Nucleus accumbens (tissue), 56 donors: ENCODE measurements at regions not wholly inside any gene's neighbourhood (a gene's known extent, or its start where the extent isn't known, plus 50 kb on each side); places are given as distances from the start of the nearest gene placed in this dataset.
"Not testable (repeated sequence)": the region's sequence is repeated elsewhere in the genome, so short reads cannot be mapped to it uniquely, and the experiment has no call there.

Source experiments
- DNase-seq, 56 donors: peaks; one replicate each; lab custom pipeline; 2025; lab: John Stamatoyannopoulos, UW

- DNase-seq, result no peak
Measured at GRCh38 chr6:141884850-141885249, 247.9 kb upstream of the GJE1 start.

GRCh38 chr6:141878686-141879085 lies 254.0 kb upstream of the GJE1 start:
- DNase-seq, result no peak

GRCh38 chr6:141877275-141877983 lies 255.3 kb upstream of the GJE1 start:
- DNase-seq, result no peak

DNA sequence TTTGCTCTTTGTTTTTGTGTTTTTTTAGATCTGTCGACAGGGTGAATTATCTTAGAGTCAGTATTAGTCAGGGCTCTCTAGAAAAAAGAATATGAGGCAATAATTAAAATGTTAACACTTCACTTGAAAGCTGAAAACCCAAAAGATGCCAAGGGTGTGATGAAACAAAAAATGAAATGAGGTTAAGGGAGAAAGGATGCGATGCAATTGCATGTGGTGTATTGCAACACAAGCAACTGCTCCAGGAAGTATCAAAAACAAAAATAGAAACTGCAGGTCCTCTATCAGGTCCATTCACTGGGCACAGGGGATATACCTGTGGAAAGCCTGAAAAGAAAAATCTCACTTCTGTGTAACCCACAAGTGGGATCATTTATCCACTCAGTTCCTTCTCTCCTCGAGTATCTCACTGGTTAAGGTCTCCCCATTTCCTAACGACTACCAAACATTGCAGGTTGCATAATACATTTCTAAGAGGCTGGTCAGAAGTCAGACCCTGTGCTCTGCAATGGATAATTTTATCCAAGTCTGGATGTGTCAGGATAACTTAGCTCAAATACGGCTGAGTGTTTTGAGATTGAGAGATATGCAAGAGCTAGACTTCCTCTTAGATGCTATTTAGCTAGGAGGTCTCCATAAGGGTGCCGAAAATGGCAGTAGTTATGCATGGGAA lies 257.7 kb upstream of the GJE1 start:
- no peak for DNase-seq

DNA sequence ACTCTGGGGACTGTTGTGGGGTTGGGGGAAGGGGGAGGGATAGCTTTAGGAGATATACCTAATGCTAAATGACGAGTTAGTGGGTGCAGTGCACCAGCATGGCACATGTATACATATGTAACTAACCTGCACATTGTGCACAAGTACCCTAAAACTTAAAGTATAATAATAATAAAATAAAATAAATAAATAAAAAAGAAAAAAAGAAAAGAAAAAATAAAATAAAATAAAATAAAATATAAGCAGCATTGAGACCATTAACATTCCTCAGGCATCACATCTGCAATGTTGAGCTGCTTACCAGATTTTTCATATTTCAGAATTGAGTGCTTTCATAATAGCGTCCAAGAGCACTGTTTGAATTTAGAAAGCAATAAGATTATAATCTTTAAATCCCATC lies 263.2 kb upstream of the GJE1 start:
- not testable (repeated sequence) for DNase-seq

- no peak for DNase-seq
Measured at GRCh38 chr6:141867767-141868166, 265.0 kb upstream of the GJE1 start.

GRCh38 chr6:141866731-141867497 lies 265.8 kb upstream of the GJE1 start:
- no peak for DNase-seq

- no peak for DNase-seq
Measured at GRCh38 chr6:141851063-141851462, 281.7 kb upstream of the GJE1 start.

GRCh38 chr6:141848029-141848890 lies 284.5 kb upstream of the GJE1 start:
- DNase-seq, result no peak

- no peak for DNase-seq
Measured at GRCh38 chr6:141846639-141847038, 286.1 kb upstream of the GJE1 start.

- DNase-seq, result no peak
Measured at GRCh38 chr6:141843178-141843834, 289.4 kb upstream of the GJE1 start.

GRCh38 chr6:141833001-141833655 lies 299.6 kb upstream of the GJE1 start:
- no peak for DNase-seq

DNA sequence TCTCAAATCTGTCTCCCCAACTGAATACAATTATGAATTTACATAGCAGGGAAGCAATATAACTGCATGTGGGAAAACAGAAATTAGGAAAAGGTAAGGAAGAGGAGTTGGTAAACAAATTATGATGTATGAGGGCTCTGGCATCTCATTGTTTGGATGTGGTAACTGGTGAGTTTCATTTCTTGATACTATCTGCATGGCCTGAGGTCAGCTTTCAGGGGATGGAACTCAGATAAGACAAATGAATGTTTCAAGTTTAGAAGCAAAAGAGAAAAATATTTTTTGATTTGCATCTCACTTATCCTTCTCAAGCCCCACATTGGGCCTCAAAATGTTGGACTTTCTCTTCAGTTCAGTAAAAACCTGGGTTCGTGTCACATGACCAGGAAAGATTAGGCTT lies 302.2 kb upstream of the GJE1 start:
- no peak for DNase-seq

- no peak for DNase-seq
Measured at GRCh38 chr6:141829566-141830360, 303.0 kb upstream of the GJE1 start.

GRCh38 chr6:141824350-141824749 lies 308.4 kb upstream of the GJE1 start:
- DNase-seq, result no peak

GRCh38 chr6:141815039-141815438 lies 317.7 kb upstream of the GJE1 start:
- not testable (repeated sequence) for DNase-seq

DNA sequence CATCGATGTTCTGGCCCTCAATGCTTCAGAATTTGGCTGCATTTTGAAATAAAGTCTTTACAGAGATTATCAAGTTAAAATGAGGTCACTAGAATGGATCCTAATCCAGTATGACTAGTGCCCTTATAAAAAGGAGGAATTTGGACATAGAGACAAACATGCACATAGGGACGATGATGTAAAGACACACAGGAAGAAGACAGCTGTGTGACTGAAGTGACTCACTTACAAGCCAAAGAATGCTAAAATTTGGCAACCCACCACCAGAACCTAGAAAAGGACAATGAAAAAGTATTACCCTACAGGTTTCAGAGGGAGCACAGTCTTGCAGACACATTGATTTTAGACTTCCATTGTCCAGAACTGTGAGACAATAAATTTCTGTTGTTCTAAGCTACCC lies 322.8 kb upstream of the GJE1 start:
- no peak for DNase-seq

DNA sequence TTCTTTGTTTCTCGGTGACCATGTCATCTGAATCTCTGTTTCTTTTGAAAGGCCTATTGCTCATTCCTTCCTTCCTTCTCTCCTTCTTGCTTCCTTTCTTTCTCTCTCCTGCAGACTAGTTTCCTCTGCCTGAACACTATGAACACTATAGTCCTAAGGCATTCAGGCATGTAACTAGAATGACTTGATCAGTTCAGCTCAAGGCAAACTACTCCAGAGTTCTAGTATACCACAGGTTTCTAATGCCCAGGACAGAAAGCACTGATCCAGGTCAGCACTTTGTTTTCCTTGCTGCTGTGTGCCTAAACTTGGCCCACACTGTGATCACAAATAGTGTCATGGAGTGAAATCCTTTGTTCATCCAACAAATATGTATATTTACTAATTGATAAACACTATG lies 324.1 kb upstream of the GJE1 start:
- DNase-seq, result no peak

DNA sequence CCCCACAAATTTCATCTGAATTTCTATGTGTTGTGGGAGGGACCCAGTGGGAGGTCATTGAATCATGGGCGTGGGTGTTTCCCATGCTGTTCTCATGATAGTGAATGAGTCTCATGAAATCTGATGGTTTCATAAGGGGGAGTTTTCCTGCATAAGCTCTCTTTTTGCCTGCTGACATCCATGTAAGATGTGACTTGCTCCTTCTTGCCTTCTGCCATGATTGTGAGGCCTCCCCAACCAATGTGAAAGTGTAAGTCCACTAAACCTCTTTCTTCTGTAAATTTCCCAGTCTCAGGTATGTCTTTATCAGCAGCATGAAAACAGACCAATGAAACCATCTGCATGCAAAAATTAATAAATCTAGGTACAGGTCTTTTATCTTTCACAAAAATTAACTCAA lies 331.8 kb upstream of the GJE1 start:
- not testable (repeated sequence) for DNase-seq
